ENCODE measurements at regions not wholly inside any gene's neighbourhood (a gene's known extent, or its start where the extent isn't known, plus 50 kb on each side); places are given as distances from the start of the nearest gene placed in this dataset.

DNA sequence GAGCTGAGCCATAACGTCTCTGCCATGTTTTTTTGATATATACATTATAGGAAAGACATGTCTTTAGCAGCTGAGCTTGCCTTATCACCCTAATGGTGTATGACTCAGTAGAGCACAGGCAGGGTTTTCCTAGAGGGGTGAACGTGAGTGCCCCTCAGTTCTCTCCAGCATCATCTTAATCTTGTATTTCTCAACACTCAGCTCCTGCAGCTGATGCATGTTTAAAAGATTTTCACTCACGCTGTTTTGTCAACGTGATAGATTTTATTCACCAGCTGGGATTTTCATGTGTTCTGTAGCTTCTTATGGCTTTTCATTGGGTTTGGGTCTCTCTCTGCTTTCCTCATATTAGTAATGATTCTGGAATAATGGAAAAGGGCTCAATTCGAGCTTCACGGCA is 186.0 kb upstream of the PMFBP1 start:
- no peaks in the 10 kb centered on the region for H3K36me3 ChIP-seq (ENCODE audit: low read depth, low read length)
- intact Hi-C loops (cut with micrococcal nuclease), result no loop called here
- TF ChIP-seq EZH2 (IDR thresholded peaks at IDR 0.05; ENCODE audit: low read length, unreplicated experiment) (no peak), EZH2phosphoT487 (IDR thresholded peaks at IDR 0.05; ENCODE audit: borderline replicate concordance, low read length) (no peak)
- TF ChIP-seq, protein P1, sequence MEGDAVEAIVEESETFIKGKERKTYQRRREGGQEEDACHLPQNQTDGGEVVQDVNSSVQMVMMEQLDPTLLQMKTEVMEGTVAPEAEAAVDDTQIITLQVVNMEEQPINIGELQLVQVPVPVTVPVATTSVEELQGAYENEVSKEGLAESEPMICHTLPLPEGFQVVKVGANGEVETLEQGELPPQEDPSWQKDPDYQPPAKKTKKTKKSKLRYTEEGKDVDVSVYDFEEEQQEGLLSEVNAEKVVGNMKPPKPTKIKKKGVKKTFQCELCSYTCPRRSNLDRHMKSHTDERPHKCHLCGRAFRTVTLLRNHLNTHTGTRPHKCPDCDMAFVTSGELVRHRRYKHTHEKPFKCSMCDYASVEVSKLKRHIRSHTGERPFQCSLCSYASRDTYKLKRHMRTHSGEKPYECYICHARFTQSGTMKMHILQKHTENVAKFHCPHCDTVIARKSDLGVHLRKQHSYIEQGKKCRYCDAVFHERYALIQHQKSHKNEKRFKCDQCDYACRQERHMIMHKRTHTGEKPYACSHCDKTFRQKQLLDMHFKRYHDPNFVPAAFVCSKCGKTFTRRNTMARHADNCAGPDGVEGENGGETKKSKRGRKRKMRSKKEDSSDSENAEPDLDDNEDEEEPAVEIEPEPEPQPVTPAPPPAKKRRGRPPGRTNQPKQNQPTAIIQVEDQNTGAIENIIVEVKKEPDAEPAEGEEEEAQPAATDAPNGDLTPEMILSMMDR (conservative IDR thresholded peaks at IDR 0.05; ENCODE audit: low read depth, low read length), result no peak
- no peak overlapping the region for H3K4me3 ChIP-seq (ENCODE audit: low read length)
- POLR2A ChIA-PET (ENCODE audit: unreplicated experiment), result no interaction called here
- no peak overlapping the region for H2AFZ ChIP-seq (ENCODE audit: low read length)
- no peaks in the 10 kb centered on the region for H3K9me2 ChIP-seq (replicated peaks; ENCODE audit: low read length)
- no peak for ATAC-seq
- CTCF ChIA-PET, result no interaction called here
- no peaks in the 10 kb centered on the region for H3F3A ChIP-seq (ENCODE audit: low read length, unreplicated experiment)
- H3K27ac ChIP-seq (ENCODE audit: low read length), result no peak overlapping the region
- no peaks in the 10 kb centered on the region for H3K9me3 ChIP-seq (ENCODE audit: low read length)
- H3K79me2 ChIP-seq (ENCODE audit: low read length), result no peaks in the 10 kb centered on the region
- BruUV-seq (replicated peaks), result no TSS peak
- H3K4me2 ChIP-seq (ENCODE audit: low read length), result no peak overlapping the region
- H4K20me1 ChIP-seq (ENCODE audit: low read length), result no peaks in the 10 kb centered on the region
- no peaks in the 10 kb centered on the region for H3K4me1 ChIP-seq (ENCODE audit: insufficient read depth, low read length)
- no peak for DNase-seq
- H3K27me3 ChIP-seq (ENCODE audit: low read length), result no peaks in the 10 kb centered on the region
- no peak overlapping the region for H3K9ac ChIP-seq (ENCODE audit: low read length)

DNA sequence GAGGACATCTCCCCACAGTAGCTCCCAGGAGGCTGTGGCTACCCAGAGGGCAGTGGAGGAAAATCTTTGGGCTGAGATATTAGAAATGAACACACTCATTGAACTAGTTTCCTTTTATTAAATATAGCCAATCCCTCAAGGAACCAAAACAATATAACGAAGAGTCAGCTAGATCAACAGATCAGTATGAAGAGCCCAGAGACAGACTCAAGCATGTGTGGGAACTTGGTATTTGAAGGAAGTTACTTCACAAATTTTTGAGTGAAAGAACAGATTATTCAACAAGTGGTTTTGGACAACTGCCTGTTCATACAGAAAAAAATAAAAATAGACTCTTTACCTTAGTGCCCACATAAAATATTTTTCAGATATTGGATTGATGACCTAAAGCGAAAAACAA is 183.6 kb upstream of the PMFBP1 start:
- ATAC-seq (no peak), DNase-seq (no peak)
- no peak overlapping the region for H3K4me2 ChIP-seq (ENCODE audit: low read length)
- no peak overlapping the region for H2AFZ ChIP-seq (ENCODE audit: low read length)
- intact Hi-C loops (cut with micrococcal nuclease), result no loop called here
- TF ChIP-seq EZH2 (IDR thresholded peaks at IDR 0.05; ENCODE audit: low read length, unreplicated experiment) (no peak), EZH2phosphoT487 (IDR thresholded peaks at IDR 0.05; ENCODE audit: borderline replicate concordance, low read length) (no peak)
- TF ChIP-seq, protein P1 (conservative IDR thresholded peaks at IDR 0.05; ENCODE audit: low read depth, low read length), result no peak
- no peaks in the 10 kb centered on the region for H3K9me3 ChIP-seq (ENCODE audit: low read length)
- no peak overlapping the region for H3K4me3 ChIP-seq (ENCODE audit: low read length)
- H4K20me1 ChIP-seq (ENCODE audit: low read length), result no peaks in the 10 kb centered on the region
- H3K9ac ChIP-seq (ENCODE audit: low read length), result no peak overlapping the region
- no peaks in the 10 kb centered on the region for H3K4me1 ChIP-seq (ENCODE audit: insufficient read depth, low read length)
- no peaks in the 10 kb centered on the region for H3K27me3 ChIP-seq (ENCODE audit: low read length)
- no peaks in the 10 kb centered on the region for H3K36me3 ChIP-seq (ENCODE audit: low read depth, low read length)
- ChIA-PET POLR2A (ENCODE audit: unreplicated experiment) (no interaction called here), CTCF (no interaction called here)
- H3K9me2 ChIP-seq (replicated peaks; ENCODE audit: low read length), result no peaks in the 10 kb centered on the region
- H3K27ac ChIP-seq (ENCODE audit: low read length), result no peak overlapping the region
- no peaks in the 10 kb centered on the region for H3F3A ChIP-seq (ENCODE audit: low read length, unreplicated experiment)
- no TSS peak for BruUV-seq (replicated peaks)
- no peaks in the 10 kb centered on the region for H3K79me2 ChIP-seq (ENCODE audit: low read length)

DNA sequence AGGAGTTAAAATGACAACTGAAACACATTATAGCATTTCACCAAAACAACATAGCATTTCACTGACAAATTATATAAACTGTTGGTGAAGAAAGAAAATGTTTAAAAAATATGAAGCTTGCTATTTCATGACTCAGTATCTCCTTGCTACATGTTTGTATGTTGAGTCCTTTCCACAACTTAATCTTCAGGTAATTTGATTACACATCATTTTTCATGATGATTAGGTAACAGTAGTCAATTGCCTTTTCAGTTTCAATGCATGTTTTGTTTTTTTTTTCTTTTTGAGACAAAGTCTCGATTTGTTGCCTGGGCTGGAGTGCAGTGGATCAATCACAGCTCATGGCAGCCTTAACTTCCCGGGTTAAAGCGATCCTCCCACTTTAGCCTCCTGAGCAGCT is 177.8 kb upstream of the PMFBP1 start:
- intact Hi-C loops (cut with micrococcal nuclease), result no loop called here
- H4K20me1 ChIP-seq (ENCODE audit: low read length), result no peaks in the 10 kb centered on the region
- no peaks in the 10 kb centered on the region for H3F3A ChIP-seq (ENCODE audit: low read length, unreplicated experiment)
- H3K9me3 ChIP-seq (ENCODE audit: low read length), result no peaks in the 10 kb centered on the region
- ATAC-seq (no peak), DNase-seq (no peak)
- no peak overlapping the region for H2AFZ ChIP-seq (ENCODE audit: low read length)
- H3K9ac ChIP-seq (ENCODE audit: low read length), result no peak overlapping the region
- CTCF ChIA-PET, result no interaction called here
- POLR2A ChIA-PET (ENCODE audit: unreplicated experiment), result no interaction called here
- H3K36me3 ChIP-seq (ENCODE audit: low read depth, low read length), result no peaks in the 10 kb centered on the region
- no peak overlapping the region for H3K27ac ChIP-seq (ENCODE audit: low read length)
- no peak overlapping the region for H3K4me2 ChIP-seq (ENCODE audit: low read length)
- H3K4me3 ChIP-seq (ENCODE audit: low read length), result no peak overlapping the region
- no peaks in the 10 kb centered on the region for H3K79me2 ChIP-seq (ENCODE audit: low read length)
- H3K9me2 ChIP-seq (replicated peaks; ENCODE audit: low read length), result no peaks in the 10 kb centered on the region
- no peaks in the 10 kb centered on the region for H3K4me1 ChIP-seq (ENCODE audit: insufficient read depth, low read length)
- no TSS peak for BruUV-seq (replicated peaks)
- no peaks in the 10 kb centered on the region for H3K27me3 ChIP-seq (ENCODE audit: low read length)
- TF ChIP-seq EZH2phosphoT487 (IDR thresholded peaks at IDR 0.05; ENCODE audit: borderline replicate concordance, low read length), result no peak
- TF ChIP-seq EZH2 (IDR thresholded peaks at IDR 0.05; ENCODE audit: low read length, unreplicated experiment), result no peak
- TF ChIP-seq, protein P1 (conservative IDR thresholded peaks at IDR 0.05; ENCODE audit: low read depth, low read length), result no peak
